Lung (tissue), 11 donors: ENCODE measurements at regions not wholly inside any gene's neighbourhood (a gene's known extent, or its start where the extent isn't known, plus 50 kb on each side); places are given as distances from the start of the nearest gene placed in this dataset.
A peak's percentile ranks its signal among the peaks of the same experiment; 100 is the strongest.

Experiments
- ATAC-seq: fragments of 200-7000 bp; cut with Tn5 transposase; one replicate; pipeline ENCODE4 v1.9.1; 2020; ENCODE audit warnings: moderate number of reproducible peaks; ENCODE audit not compliant: insufficient read depth, low FRiP score
- DNase-seq, 3 donors: peaks; one replicate each; pipeline ENCODE4 v3.0.0-alpha.2; 2013 to 2017
- H3K27ac ChIP-seq, 2 donors: one replicate each; pipeline ENCODE4 v1.5.1; 2013; ENCODE audit warnings: mild to moderate bottlenecking in 2 of 2, moderate library complexity in 2 of 2, control low read depth in 1 of 2, inconsistent platforms in 1 of 2, low read depth in 1 of 2, low read length in 1 of 2
- H3K27me3 ChIP-seq, 3 donors: one replicate each; pipeline ENCODE4 v1.5.1; 2013; ENCODE audit warnings: low read length in 2 of 3; ENCODE audit not compliant: control insufficient read depth in 3 of 3, insufficient read depth in 3 of 3
- H3K36me3 ChIP-seq, 4 donors: one replicate each; pipeline ENCODE4 v1.5.1; 2013; ENCODE audit warnings: low read length in 4 of 4, mild to moderate bottlenecking in 1 of 4, moderate library complexity in 1 of 4; ENCODE audit not compliant: control insufficient read depth in 4 of 4, insufficient read depth in 4 of 4
- H3K4me1 ChIP-seq, 5 donors: one replicate each; pipeline ENCODE4 v1.5.1; 2013; ENCODE audit warnings: low read length in 5 of 5, mild to moderate bottlenecking in 2 of 5, moderate library complexity in 1 of 5; ENCODE audit not compliant: control insufficient read depth in 5 of 5, insufficient read depth in 5 of 5
- H3K4me3 ChIP-seq: one replicate; pipeline ENCODE4 v1.5.1; 2013; ENCODE audit warnings: mild to moderate bottlenecking, control low read depth, moderate library complexity
- H3K9ac ChIP-seq, 2 donors: one replicate each; pipeline ENCODE4 v1.5.1; 2013; ENCODE audit warnings: low read length in 2 of 2, control low read depth in 1 of 2; ENCODE audit not compliant: insufficient read depth in 1 of 2
- H3K9me3 ChIP-seq, 4 donors: one replicate each; pipeline ENCODE4 v1.5.1; 2013; ENCODE audit warnings: low read length in 3 of 4, mild to moderate bottlenecking in 1 of 4, moderate library complexity in 1 of 4; ENCODE audit not compliant: control insufficient read depth in 4 of 4, insufficient read depth in 3 of 4
- WGBS, 2 donors: extraction: QIAGEN DNeasy Blood & Tissue Kit; methylation state at CpG; one replicate each; pipeline ENCODE4 v1.1.7; 2013; 5-methylcytosine and 5-hydroxymethylcytosine counted together
- TF ChIP-seq, protein P1 (sequence below): IDR thresholded peaks from 2 replicates; pipeline ENCODE4 v1.5.1; 2012; ENCODE audit warnings: mild to moderate bottlenecking; ENCODE audit errors: control extremely low read depth, extremely low read depth
- donor health status: control.
- donor health status: control.
- donor health status: Bipolar disorder and iron deficiency.
- donor health status: healthy.
- donor health status: DM: yes; HTN: yes; CAD: no.

DNA sequence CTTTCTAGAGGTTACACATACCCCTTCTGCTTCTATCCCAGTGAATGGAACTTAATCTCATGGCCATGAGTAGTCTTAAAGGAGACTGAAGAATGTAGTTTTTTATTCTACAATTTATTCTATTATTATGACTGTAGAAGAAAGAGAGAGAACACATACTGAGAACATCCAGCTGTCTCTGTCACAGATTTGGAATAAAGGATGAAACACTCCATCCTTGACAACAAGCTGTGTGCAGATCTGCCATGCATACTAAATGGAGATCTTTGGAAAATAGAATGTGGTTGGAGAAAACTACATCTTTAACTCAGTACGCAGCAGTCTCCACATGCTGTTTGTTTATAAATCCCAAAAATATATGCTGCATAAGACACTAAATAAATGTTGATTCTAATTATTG lies 54.1 kb upstream of the NUDT7 start:
- Histone ChIP-seq H3K36me3 (no peaks in the 10 kb centered on the region), H3K27me3 (no peaks in the 10 kb centered on the region), H3K27ac (no peak overlapping the region), H3K4me3 (no peak overlapping the region), H3K4me1 (peaks cover 0 to 25% (median 0%) of the 10 kb centered on the region in 5 donors), H3K9me3 (peaks cover 0 to 1% (median 0%) of the 10 kb centered on the region in 4 donors), H3K9ac (no peak overlapping the region)
- WGBS, 2 donors = 77 to 94% methylated on average over 1 of the region's 1 CpG
- TF ChIP-seq, protein P1, sequence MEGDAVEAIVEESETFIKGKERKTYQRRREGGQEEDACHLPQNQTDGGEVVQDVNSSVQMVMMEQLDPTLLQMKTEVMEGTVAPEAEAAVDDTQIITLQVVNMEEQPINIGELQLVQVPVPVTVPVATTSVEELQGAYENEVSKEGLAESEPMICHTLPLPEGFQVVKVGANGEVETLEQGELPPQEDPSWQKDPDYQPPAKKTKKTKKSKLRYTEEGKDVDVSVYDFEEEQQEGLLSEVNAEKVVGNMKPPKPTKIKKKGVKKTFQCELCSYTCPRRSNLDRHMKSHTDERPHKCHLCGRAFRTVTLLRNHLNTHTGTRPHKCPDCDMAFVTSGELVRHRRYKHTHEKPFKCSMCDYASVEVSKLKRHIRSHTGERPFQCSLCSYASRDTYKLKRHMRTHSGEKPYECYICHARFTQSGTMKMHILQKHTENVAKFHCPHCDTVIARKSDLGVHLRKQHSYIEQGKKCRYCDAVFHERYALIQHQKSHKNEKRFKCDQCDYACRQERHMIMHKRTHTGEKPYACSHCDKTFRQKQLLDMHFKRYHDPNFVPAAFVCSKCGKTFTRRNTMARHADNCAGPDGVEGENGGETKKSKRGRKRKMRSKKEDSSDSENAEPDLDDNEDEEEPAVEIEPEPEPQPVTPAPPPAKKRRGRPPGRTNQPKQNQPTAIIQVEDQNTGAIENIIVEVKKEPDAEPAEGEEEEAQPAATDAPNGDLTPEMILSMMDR = no peak
- no peak for ATAC-seq
- DNase-seq = peak in 2 of 3 donors; percentile 51 to 79

GRCh38 chr16:77669057-77669456 lies 53.3 kb upstream of the NUDT7 start:
- peaks cover 0 to 25% (median 0%) of the 10 kb centered on the region in 5 donors for H3K4me1 ChIP-seq
- H3K27me3 ChIP-seq = no peaks in the 10 kb centered on the region
- ATAC-seq (no peak), DNase-seq (no peak)
- H3K27ac ChIP-seq = no peak overlapping the region
- no peaks in the 10 kb centered on the region for H3K36me3 ChIP-seq
- no peak overlapping the region for H3K9ac ChIP-seq
- WGBS, 2 donors = 75 to 86% methylated on average over 3 of the region's 3 CpGs
- no peak overlapping the region for H3K4me3 ChIP-seq
- TF ChIP-seq, protein P1 = no peak
- no peaks in the 10 kb centered on the region for H3K9me3 ChIP-seq
